PC-9 (cell line): ENCODE measurements at regions not wholly inside any gene's neighbourhood (a gene's known extent, or its start where the extent isn't known, plus 50 kb on each side); places are given as distances from the start of the nearest gene placed in this dataset.

Experiments
- BruUV-seq: library from RNA; stranded (reverse); fragments of 400-500 nt; replicated peaks from 2 replicates; lab custom pipeline; 2021; lab: Mats Ljungman, UMichigan
- CTCF ChIA-PET: fragments of 300-600 bp; sonication (Branson Sonifier 250); formaldehyde crosslinking; loops from one replicate; lab custom pipeline; 2022; ENCODE audit warnings: antibody characterized with exemption; lab: Charles Lee
- POLR2A ChIA-PET: fragments of 300-600 bp; sonication (Branson Sonifier 250); formaldehyde crosslinking; loops from one replicate; lab custom pipeline; 2022; ENCODE audit warnings: antibody characterized with exemption; ENCODE audit not compliant: unreplicated experiment; lab: Charles Lee
- DNase-seq, 2 experiments: peaks; one replicate each; pipeline versions ENCODE4 v3.0.0 to v3.0.0-alpha.2; 2015 to 2022; ENCODE audit warnings: mixed read lengths in 1 of 2
- H2AFZ ChIP-seq: fragments of 200-600 bp; sonication (generic); 2 replicates; pipeline ENCODE4 v1.8.1; 2017; ENCODE audit warnings: antibody characterized with exemption
- H3F3A ChIP-seq: fragments of 200-600 bp; sonication (generic); 2 replicates; pipeline ENCODE4 v1.8.1; 2017; ENCODE audit warnings: antibody characterized with exemption, mild to moderate bottlenecking, low read depth; ENCODE audit not compliant: insufficient read depth
- H3K27ac ChIP-seq: fragments of 200-600 bp; sonication (generic); 2 replicates; pipeline ENCODE4 v1.6.1; 2016; ENCODE audit warnings: mixed run types
- H3K27me3 ChIP-seq: fragments of 200-600 bp; sonication (generic); 2 replicates; pipeline ENCODE4 v1.6.1; 2016; ENCODE audit warnings: low read depth, mixed run types; ENCODE audit not compliant: insufficient read depth
- H3K36me3 ChIP-seq: fragments of 200-600 bp; sonication (generic); 2 replicates; pipeline ENCODE4 v1.6.1; 2016; ENCODE audit warnings: low read depth, mixed run types
- H3K4me1 ChIP-seq: fragments of 200-600 bp; sonication (generic); replicated peaks from 2 replicates; pipeline ENCODE4 v1.6.1; 2016; ENCODE audit warnings: mixed run types; ENCODE audit not compliant: insufficient read depth
- H3K4me2 ChIP-seq: fragments of 200-600 bp; sonication (generic); 2 replicates; pipeline ENCODE4 v1.6.1; 2017; ENCODE audit warnings: mixed run types
- H3K4me3 ChIP-seq: fragments of 200-600 bp; sonication (generic); 2 replicates; pipeline ENCODE4 v1.6.1; 2016; ENCODE audit warnings: mixed run types
- H3K79me2 ChIP-seq: fragments of 200-600 bp; sonication (generic); 2 replicates; pipeline ENCODE4 v1.6.1; 2017; ENCODE audit warnings: low read depth, mixed run types
- H3K9me2 ChIP-seq: fragments of 200-600 bp; sonication (generic); 2 replicates; pipeline ENCODE4 v1.8.1; 2017; ENCODE audit warnings: mild to moderate bottlenecking; ENCODE audit not compliant: insufficient read depth
- H3K9me3 ChIP-seq: fragments of 200-600 bp; sonication (generic); 2 replicates; pipeline ENCODE4 v1.8.1; 2016; ENCODE audit warnings: low read depth; ENCODE audit not compliant: insufficient read depth
- H4K20me1 ChIP-seq: fragments of 200-600 bp; sonication (generic); 2 replicates; pipeline ENCODE4 v1.8.1; 2017; ENCODE audit not compliant: insufficient read depth
- EZH2 ChIP-seq: fragments of 200-600 bp; sonication (generic); IDR thresholded peaks from 2 replicates; pipeline ENCODE4 v1.8.0; 2017; ENCODE audit warnings: antibody characterized with exemption, low read depth
- intact Hi-C: fragments of 100-400 bp; cut with micrococcal nuclease; formaldehyde crosslinking; loops from one replicate; pipeline ENCODE4 v1.10.0; 2022; ENCODE audit not compliant: unreplicated experiment
- TF ChIP-seq, protein P1 (sequence below): fragments of 200-600 bp; sonication (generic); conservative IDR thresholded peaks from 2 replicates; pipeline ENCODE4 v1.6.1; 2017; ENCODE audit warnings: mixed run types, antibody characterized with exemption, mild to moderate bottlenecking, moderate library complexity

GRCh38 chr5:102089883-102090282 lies 206.2 kb downstream of the SLCO4C1 start:
- Histone ChIP-seq H3K79me2 (no peaks in the 10 kb centered on the region), H3K36me3 (no peaks in the 10 kb centered on the region), H3F3A (no peaks in the 10 kb centered on the region), H3K9me2 (no peaks in the 10 kb centered on the region; the same call in 1 of the 2 replicates), H4K20me1 (no peaks in the 10 kb centered on the region), H3K27me3 (no peaks in the 10 kb centered on the region), H3K9me3 (no peaks in the 10 kb centered on the region), H3K4me1 (no peaks in the 10 kb centered on the region), H3K27ac (no peak overlapping the region), H3K4me3 (no peak overlapping the region), H2AFZ (no peak overlapping the region), H3K4me2 (no peak overlapping the region)
- BruUV-seq: no TSS peak
- CTCF ChIA-PET: no interaction called here
- POLR2A ChIA-PET: no interaction called here
- TF ChIP-seq EZH2: no peak
- TF ChIP-seq, protein P1, sequence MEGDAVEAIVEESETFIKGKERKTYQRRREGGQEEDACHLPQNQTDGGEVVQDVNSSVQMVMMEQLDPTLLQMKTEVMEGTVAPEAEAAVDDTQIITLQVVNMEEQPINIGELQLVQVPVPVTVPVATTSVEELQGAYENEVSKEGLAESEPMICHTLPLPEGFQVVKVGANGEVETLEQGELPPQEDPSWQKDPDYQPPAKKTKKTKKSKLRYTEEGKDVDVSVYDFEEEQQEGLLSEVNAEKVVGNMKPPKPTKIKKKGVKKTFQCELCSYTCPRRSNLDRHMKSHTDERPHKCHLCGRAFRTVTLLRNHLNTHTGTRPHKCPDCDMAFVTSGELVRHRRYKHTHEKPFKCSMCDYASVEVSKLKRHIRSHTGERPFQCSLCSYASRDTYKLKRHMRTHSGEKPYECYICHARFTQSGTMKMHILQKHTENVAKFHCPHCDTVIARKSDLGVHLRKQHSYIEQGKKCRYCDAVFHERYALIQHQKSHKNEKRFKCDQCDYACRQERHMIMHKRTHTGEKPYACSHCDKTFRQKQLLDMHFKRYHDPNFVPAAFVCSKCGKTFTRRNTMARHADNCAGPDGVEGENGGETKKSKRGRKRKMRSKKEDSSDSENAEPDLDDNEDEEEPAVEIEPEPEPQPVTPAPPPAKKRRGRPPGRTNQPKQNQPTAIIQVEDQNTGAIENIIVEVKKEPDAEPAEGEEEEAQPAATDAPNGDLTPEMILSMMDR: no peak
- intact Hi-C loops: loop anchor here (2.0 kb wide), 1 partner anchor 147 kb away; no protein-coding TSS in a partner anchor
- no peak for DNase-seq

- H3K79me2 ChIP-seq: no peaks in the 10 kb centered on the region
- no peaks in the 10 kb centered on the region; the same call in 1 of the 2 replicates for H3K9me2 ChIP-seq
- H3F3A ChIP-seq: no peaks in the 10 kb centered on the region
- no peak overlapping the region for H2AFZ ChIP-seq
- H3K4me2 ChIP-seq: no peak overlapping the region
- H3K9me3 ChIP-seq: no peaks in the 10 kb centered on the region
- no peaks in the 10 kb centered on the region for H3K4me1 ChIP-seq
- POLR2A ChIA-PET: no interaction called here
- no peak for DNase-seq
- no peak overlapping the region for H3K4me3 ChIP-seq
- CTCF ChIA-PET: no interaction called here
- intact Hi-C loops: no loop called here
- H4K20me1 ChIP-seq: no peaks in the 10 kb centered on the region
- BruUV-seq: no TSS peak
- TF ChIP-seq, protein P1: no peak
- TF ChIP-seq EZH2: no peak
- no peaks in the 10 kb centered on the region for H3K27me3 ChIP-seq
- no peaks in the 10 kb centered on the region for H3K36me3 ChIP-seq
- H3K27ac ChIP-seq: no peak overlapping the region
These were observed 208.2 kb downstream of the SLCO4C1 start for GRCh38 chr5:102087906-102088305.

DNA sequence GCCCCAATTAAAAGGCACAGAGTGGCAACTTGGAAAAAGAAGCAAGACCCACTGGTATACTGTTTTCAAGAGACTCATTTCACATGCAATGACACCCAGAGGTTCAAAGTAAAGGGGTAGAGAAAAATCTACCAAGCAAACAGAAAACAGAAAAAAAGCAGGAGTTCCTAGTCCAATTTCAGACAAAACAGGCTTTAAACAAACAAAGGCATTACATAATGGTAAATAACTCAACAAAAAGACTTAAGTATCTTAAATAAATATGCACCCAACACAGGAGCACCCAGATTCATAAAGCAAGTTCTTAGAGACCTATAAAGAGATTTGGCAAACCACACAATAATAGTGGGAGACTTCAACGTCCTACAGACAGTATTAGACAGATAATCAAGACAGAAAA lies 215.8 kb downstream of the SLCO4C1 start:
- no peaks in the 10 kb centered on the region for H3K36me3 ChIP-seq
- no peak overlapping the region for H3K4me2 ChIP-seq
- H3K27me3 ChIP-seq: no peaks in the 10 kb centered on the region

More for the DNA sequence above, 215.8 kb downstream of the SLCO4C1 start:
- intact Hi-C loops: no loop called here
- H3K9me2 ChIP-seq: no peaks in the 10 kb centered on the region
- H3K79me2 ChIP-seq: no peaks in the 10 kb centered on the region
- ChIA-PET POLR2A (no interaction called here), CTCF (no interaction called here)
- H3K4me1 ChIP-seq: no peaks in the 10 kb centered on the region
- BruUV-seq: no TSS peak
- TF ChIP-seq, protein P1: no peak
- no peak for TF ChIP-seq EZH2
- no peaks in the 10 kb centered on the region for H3K9me3 ChIP-seq
- H3F3A ChIP-seq: no peaks in the 10 kb centered on the region
- H3K27ac ChIP-seq: no peak overlapping the region
- H4K20me1 ChIP-seq: no peaks in the 10 kb centered on the region
- H2AFZ ChIP-seq: no peak overlapping the region
- no peak overlapping the region for H3K4me3 ChIP-seq
- no peak for DNase-seq
